ENCODE measurements at regions not wholly inside any gene's neighbourhood (a gene's known extent, or its start where the extent isn't known, plus 50 kb on each side); places are given as distances from the start of the nearest gene placed in this dataset.

DNA sequence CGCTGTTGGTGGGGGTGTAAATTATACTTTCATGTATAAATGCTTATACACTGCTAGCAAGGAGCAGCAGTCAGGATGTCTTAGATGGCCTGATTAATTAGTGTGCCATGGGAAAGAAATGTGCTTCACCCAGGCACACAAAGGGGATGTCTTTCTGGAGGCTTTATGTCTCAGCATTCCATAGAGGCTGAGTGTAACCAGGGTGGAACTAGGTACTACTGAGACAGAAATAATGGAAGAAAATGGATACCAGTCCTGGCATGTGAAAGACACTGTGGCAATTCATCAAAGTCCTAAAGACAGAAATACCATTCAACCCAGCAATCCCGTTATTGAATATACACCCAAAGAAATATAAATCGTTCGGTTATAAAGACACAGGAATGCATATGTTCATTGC is 52.5 kb downstream of the PF4 start:
- TF ChIP-seq, protein P1, sequence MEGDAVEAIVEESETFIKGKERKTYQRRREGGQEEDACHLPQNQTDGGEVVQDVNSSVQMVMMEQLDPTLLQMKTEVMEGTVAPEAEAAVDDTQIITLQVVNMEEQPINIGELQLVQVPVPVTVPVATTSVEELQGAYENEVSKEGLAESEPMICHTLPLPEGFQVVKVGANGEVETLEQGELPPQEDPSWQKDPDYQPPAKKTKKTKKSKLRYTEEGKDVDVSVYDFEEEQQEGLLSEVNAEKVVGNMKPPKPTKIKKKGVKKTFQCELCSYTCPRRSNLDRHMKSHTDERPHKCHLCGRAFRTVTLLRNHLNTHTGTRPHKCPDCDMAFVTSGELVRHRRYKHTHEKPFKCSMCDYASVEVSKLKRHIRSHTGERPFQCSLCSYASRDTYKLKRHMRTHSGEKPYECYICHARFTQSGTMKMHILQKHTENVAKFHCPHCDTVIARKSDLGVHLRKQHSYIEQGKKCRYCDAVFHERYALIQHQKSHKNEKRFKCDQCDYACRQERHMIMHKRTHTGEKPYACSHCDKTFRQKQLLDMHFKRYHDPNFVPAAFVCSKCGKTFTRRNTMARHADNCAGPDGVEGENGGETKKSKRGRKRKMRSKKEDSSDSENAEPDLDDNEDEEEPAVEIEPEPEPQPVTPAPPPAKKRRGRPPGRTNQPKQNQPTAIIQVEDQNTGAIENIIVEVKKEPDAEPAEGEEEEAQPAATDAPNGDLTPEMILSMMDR (IDR thresholded peaks at IDR 0.05; ENCODE audit: control insufficient read depth, extremely low read depth, insufficient read depth): no peak
- DNase-seq (ENCODE audit: low read depth): no peak

GRCh38 chr4:73923631-73923937 is 54.4 kb downstream of the CXCL1 start:
- H3K4me3 ChIP-seq (ENCODE audit: low read depth, low read length): no peak overlapping the region
- TF ChIP-seq, protein P1 (IDR thresholded peaks at IDR 0.05; ENCODE audit: control insufficient read depth, extremely low read depth, insufficient read depth): no peak
- no peak for DNase-seq (ENCODE audit: low read depth)

More for the DNA sequence above, 52.5 kb downstream of the PF4 start:
- no peak overlapping the region for H3K4me3 ChIP-seq (ENCODE audit: low read depth, low read length)

DNA sequence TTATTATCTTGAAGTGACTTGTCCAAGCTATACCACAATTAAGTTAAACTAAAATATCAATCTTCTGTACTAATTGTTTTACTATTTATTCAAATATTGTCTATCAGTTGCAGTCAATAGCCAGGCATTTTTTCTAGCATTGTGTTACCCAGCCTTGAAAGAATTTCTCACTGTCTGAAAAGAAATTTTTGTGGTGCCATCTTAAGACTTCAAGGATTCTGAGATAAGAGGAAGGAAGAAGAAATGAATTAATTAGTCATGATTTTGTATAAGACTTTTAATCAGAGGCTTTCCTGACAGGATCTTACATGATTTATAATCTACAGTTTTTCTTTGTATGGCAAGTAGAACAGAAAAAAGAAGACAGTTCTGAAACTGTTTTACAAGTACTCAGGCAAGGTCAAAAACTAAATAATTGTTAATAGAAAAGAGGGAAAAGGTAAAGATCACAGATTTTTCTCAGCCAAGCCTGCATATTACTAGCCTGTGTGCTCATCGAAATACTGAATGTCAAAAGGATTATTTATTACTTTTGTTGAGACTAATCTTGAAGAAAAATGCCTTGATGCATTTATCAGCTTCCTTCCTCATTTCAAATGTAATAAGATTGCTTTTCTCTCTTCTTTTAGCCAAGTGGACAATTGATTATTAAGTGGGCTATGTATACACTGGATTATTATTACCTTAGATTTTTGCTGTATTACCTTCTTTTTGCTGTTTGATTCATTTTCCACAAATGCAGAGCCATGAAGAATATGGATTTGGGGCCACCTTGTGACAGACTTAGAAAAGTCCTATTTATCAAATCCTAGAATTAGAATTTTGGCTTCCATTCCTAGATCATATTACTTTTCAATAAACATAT is 53.8 kb downstream of the CXCL1 start:
- H3K4me3 ChIP-seq (ENCODE audit: low read depth, low read length): no peak overlapping the region
- DNase-seq (ENCODE audit: low read depth): peak; percentile 1
- TF ChIP-seq, protein P1 (IDR thresholded peaks at IDR 0.05; ENCODE audit: control insufficient read depth, extremely low read depth, insufficient read depth): peak; percentile 41

GRCh38 chr4:73922317-73922716 is 53.1 kb downstream of the CXCL1 start:
- H3K4me3 ChIP-seq (ENCODE audit: low read depth, low read length): no peak overlapping the region
- TF ChIP-seq, protein P1 (IDR thresholded peaks at IDR 0.05; ENCODE audit: control insufficient read depth, extremely low read depth, insufficient read depth): no peak
- DNase-seq (ENCODE audit: low read depth): no peak

All from LNCaP clone FGC (cell line).